ENCODE measurements at regions not wholly inside any gene's neighbourhood (a gene's known extent, or its start where the extent isn't known, plus 50 kb on each side); places are given as distances from the start of the nearest gene placed in this dataset.

DNA sequence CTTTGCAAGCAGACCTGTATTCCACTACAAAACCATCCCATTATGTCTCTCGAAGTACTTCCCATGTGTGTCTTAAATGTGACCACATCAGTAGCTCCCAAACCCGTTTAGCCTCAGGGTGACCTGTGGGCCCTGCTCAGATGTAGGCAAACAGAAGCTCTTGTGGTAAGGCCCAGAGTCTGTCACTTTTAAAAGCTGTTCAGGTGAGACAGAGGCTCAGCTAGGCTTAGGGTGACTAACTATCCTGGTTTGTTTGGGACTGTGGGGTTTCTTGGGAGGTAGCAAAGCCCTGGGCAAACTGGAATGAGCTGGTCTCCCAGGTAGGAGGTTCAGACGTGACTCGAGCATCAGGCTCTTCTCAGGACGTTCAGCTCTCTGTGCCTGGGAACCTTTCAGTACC is 64.5 kb upstream of the VASH1 start:
- Histone ChIP-seq H3K9me3 (no peaks in the 10 kb centered on the region), H3K4me1 (ENCODE audit: control insufficient read depth in 1 of 2, insufficient read depth in 2 of 2, low read depth in 1 of 2, low read length in 1 of 2) (peaks cover 0 to 3% of the 10 kb centered on the region in 2 experiments; a peak in 1 of 4 replicates), H3K9me2 (no peaks in the 10 kb centered on the region), H3K9ac (no peak overlapping the region), H3K4me3 (ENCODE audit: low read depth in 2 of 2, low read length in 1 of 2) (no peak overlapping the region), H3K27me3 (ENCODE audit: insufficient read depth) (no peaks in the 10 kb centered on the region; the same call in 1 of the 2 replicates), H2AFZ (ENCODE audit: low read depth) (no peak overlapping the region), H3K4me2 (no peak overlapping the region), H3K27ac (ENCODE audit: low read depth in 2 of 2, low read length in 1 of 2) (no peak overlapping the region), H3F3A (replicated peaks; ENCODE audit: insufficient read depth) (no peaks in the 10 kb centered on the region), H3K36me3 (replicated peaks in 1 of 2; ENCODE audit: control insufficient read depth in 1 of 2, insufficient read depth in 2 of 2, low read length in 1 of 2) (no peaks in the 10 kb centered on the region), H3K79me2 (ENCODE audit: insufficient read depth) (no peaks in the 10 kb centered on the region), H4K20me1 (ENCODE audit: insufficient read depth) (no peaks in the 10 kb centered on the region)
- ChIA-PET POLR2A (no interaction called here), CTCF (interaction anchor here (0.7 to 2.2 kb wide), 3 partner anchors 14 to 176 kb away, joined by 3 to 22 read pairs (median 5); no protein-coding TSS in a partner anchor)
- 30% methylated on average over 5 of the region's 5 CpGs for WGBS (ENCODE audit: low lambda C conversion rate)
- DNase-seq, result no peak
- TF ChIP-seq, protein P1, sequence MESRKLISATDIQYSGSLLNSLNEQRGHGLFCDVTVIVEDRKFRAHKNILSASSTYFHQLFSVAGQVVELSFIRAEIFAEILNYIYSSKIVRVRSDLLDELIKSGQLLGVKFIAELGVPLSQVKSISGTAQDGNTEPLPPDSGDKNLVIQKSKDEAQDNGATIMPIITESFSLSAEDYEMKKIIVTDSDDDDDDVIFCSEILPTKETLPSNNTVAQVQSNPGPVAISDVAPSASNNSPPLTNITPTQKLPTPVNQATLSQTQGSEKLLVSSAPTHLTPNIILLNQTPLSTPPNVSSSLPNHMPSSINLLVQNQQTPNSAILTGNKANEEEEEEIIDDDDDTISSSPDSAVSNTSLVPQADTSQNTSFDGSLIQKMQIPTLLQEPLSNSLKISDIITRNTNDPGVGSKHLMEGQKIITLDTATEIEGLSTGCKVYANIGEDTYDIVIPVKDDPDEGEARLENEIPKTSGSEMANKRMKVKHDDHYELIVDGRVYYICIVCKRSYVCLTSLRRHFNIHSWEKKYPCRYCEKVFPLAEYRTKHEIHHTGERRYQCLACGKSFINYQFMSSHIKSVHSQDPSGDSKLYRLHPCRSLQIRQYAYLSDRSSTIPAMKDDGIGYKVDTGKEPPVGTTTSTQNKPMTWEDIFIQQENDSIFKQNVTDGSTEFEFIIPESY (IDR thresholded peaks at IDR 0.05; ENCODE audit: borderline replicate concordance, low read depth), result no peak
- no peak for TF ChIP-seq EP300 (IDR thresholded peaks at IDR 0.05; ENCODE audit: borderline replicate concordance in 1 of 2, low read depth in 1 of 2, low read length in 1 of 2)

DNA sequence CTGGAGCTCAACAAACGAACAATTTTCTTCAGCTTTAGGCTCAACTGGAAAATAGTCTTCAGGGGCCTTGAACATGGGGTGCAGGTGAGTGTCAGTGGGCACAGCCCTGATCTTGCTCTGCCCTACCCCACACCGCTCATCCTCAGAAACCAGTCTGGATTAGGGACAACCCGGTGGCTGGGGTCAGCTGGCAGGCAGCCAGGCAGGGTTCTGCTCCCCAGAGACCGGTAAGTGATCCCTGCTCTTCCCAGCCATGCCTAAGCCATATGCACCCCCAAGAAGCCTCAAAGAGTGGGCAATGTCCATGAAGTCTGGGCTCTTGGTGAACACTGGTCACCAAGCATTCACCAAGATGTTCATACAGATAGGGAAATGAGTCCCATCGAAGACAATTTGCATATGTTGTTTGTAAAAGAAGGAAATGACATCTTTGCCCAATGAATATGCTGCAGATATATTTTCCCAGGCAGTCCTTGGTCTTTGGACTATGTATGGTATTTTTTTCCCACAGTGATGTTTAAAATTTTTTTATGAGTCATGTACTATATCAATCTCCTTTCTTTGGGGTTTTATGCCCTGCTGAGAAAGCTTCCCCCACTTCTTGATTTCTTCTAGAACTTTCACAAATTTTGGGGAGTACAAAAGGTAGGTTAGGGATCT is 63.9 kb upstream of the VASH1 start:
- no peaks in the 10 kb centered on the region for H4K20me1 ChIP-seq (ENCODE audit: insufficient read depth)
- H3K27me3 ChIP-seq (ENCODE audit: insufficient read depth), result no peaks in the 10 kb centered on the region; the same call in 1 of the 2 replicates
- ChIA-PET CTCF (interaction anchor here (0.6 to 2.2 kb wide), 2 partner anchors 13 to 427 kb away, joined by 3 to 22 read pairs; no protein-coding TSS in a partner anchor), POLR2A (no interaction called here)
- H3K4me1 ChIP-seq (ENCODE audit: control insufficient read depth in 1 of 2, insufficient read depth in 2 of 2, low read depth in 1 of 2, low read length in 1 of 2), result peaks cover 0 to 3% of the 10 kb centered on the region in 2 experiments; a peak in 1 of 4 replicates
- H3K4me2 ChIP-seq, result no peak overlapping the region
- H3K4me3 ChIP-seq (ENCODE audit: low read depth in 2 of 2, low read length in 1 of 2), result no peak overlapping the region
- H3K36me3 ChIP-seq (replicated peaks in 1 of 2; ENCODE audit: control insufficient read depth in 1 of 2, insufficient read depth in 2 of 2, low read length in 1 of 2), result no peaks in the 10 kb centered on the region
- no peaks in the 10 kb centered on the region for H3K79me2 ChIP-seq (ENCODE audit: insufficient read depth)
- H3K9ac ChIP-seq, result no peak overlapping the region
- 62% methylated on average over 3 of the region's 5 CpGs for WGBS (ENCODE audit: low lambda C conversion rate)
- H3F3A ChIP-seq (replicated peaks; ENCODE audit: insufficient read depth), result no peaks in the 10 kb centered on the region
- H3K27ac ChIP-seq (ENCODE audit: low read depth in 2 of 2, low read length in 1 of 2), result no peak overlapping the region
- DNase-seq, result no peak
- no peak overlapping the region for H2AFZ ChIP-seq (ENCODE audit: low read depth)
- no peak for TF ChIP-seq JUND (IDR thresholded peaks at IDR 0.05)
- TF ChIP-seq MEF2A (IDR thresholded peaks at IDR 0.05; ENCODE audit: borderline replicate concordance, low read depth), result no peak
- TF ChIP-seq NFIC (IDR thresholded peaks at IDR 0.05; ENCODE audit: borderline replicate concordance), result no peak
- no peak for TF ChIP-seq FOXM1 (IDR thresholded peaks at IDR 0.05; ENCODE audit: low read depth)
- TF ChIP-seq, protein P2, sequence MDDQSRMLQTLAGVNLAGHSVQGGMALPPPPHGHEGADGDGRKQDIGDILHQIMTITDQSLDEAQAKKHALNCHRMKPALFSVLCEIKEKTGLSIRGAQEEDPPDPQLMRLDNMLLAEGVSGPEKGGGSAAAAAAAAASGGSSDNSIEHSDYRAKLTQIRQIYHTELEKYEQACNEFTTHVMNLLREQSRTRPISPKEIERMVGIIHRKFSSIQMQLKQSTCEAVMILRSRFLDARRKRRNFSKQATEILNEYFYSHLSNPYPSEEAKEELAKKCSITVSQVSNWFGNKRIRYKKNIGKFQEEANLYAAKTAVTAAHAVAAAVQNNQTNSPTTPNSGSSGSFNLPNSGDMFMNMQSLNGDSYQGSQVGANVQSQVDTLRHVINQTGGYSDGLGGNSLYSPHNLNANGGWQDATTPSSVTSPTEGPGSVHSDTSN (IDR thresholded peaks at IDR 0.05), result no peak
- no peak for TF ChIP-seq TEAD4 (IDR thresholded peaks at IDR 0.05; ENCODE audit: borderline replicate concordance, insufficient read depth)
- no peak for TF ChIP-seq MXI1 (IDR thresholded peaks at IDR 0.05; ENCODE audit: low read depth, low read length)
- no peak for TF ChIP-seq EZH2phosphoT487 (IDR thresholded peaks at IDR 0.05; ENCODE audit: borderline replicate concordance, low read depth)
- TF ChIP-seq EP300 (IDR thresholded peaks at IDR 0.05; ENCODE audit: borderline replicate concordance in 1 of 2, low read depth in 1 of 2, low read length in 1 of 2), result no peak
- TF ChIP-seq ELF1 (IDR thresholded peaks at IDR 0.05), result no peak
- TF ChIP-seq CHD2 (IDR thresholded peaks at IDR 0.05; ENCODE audit: low read length, partially characterized antibody), result no peak
- no peak for TF ChIP-seq TCF12 (IDR thresholded peaks at IDR 0.05)
- no peaks in the 10 kb centered on the region for H3K9me2 ChIP-seq
- no peaks in the 10 kb centered on the region for H3K9me3 ChIP-seq
